ENCODE measurements at regions not wholly inside any gene's neighbourhood (a gene's known extent, or its start where the extent isn't known, plus 50 kb on each side); places are given as distances from the start of the nearest gene placed in this dataset.

GRCh38 chr3:153232851-153233271 lies 70.8 kb downstream of the RAP2B start:
- ATAC-seq (no peak), DNase-seq (ENCODE audit: low read depth, low spot score) (no peak)
- BruUV-seq (replicated peaks) = no TSS peak
- CTCF ChIA-PET = no interaction called here
- Histone ChIP-seq H3K4me1 (ENCODE audit: control insufficient read depth, insufficient read depth, low read length) (no peaks in the 10 kb centered on the region), H3K9me3 (ENCODE audit: control insufficient read depth, insufficient read depth, low read depth, low read length) (no peaks in the 10 kb centered on the region), H3K36me3 (ENCODE audit: control insufficient read depth, insufficient read depth, low read length) (no peaks in the 10 kb centered on the region), H3K27ac (ENCODE audit: low read length) (no peak overlapping the region), H3K27me3 (ENCODE audit: control insufficient read depth, insufficient read depth, low read length) (no peaks in the 10 kb centered on the region), H3K4me3 (ENCODE audit: low read depth in 2 of 2, low read length in 2 of 2) (no peak overlapping the region)
- in situ Hi-C loops (cut with HindIII; ENCODE audit: low pct_unique_long_range_greater_than_20kb, low sequenced_read_pairs) = no loop called here
- TF ChIP-seq CTCF (IDR thresholded peaks at IDR 0.05) (no peak), TCF7L2 (IDR thresholded peaks at IDR 0.05; ENCODE audit: low read depth, low read length) (no peak), REST (IDR thresholded peaks at IDR 0.05; ENCODE audit: insufficient read depth in 1 of 2, low read depth in 2 of 2, low read length in 1 of 2) (no peak), POLR2AphosphoS5 (IDR thresholded peaks at IDR 0.05; ENCODE audit: low read depth, low read length) (no peak), SIN3A (IDR thresholded peaks at IDR 0.05; ENCODE audit: borderline replicate concordance, insufficient read depth, low read depth, low read length) (no peak)
- POLR2A ChIA-PET = no interaction called here
- intact Hi-C loops (cut with micrococcal nuclease; ENCODE audit: unreplicated experiment) = no loop called here

GRCh38 chr3:153233986-153234385 lies 72.0 kb downstream of the RAP2B start:
- H3K4me1 ChIP-seq (ENCODE audit: control insufficient read depth, insufficient read depth, low read length) = no peaks in the 10 kb centered on the region
- no peak overlapping the region for H3K27ac ChIP-seq (ENCODE audit: low read length)
- ATAC-seq (no peak), DNase-seq (ENCODE audit: low read depth, low spot score) (no peak)
- intact Hi-C loops (cut with micrococcal nuclease; ENCODE audit: unreplicated experiment) (no loop called here), in situ Hi-C loops (cut with HindIII; ENCODE audit: low pct_unique_long_range_greater_than_20kb, low sequenced_read_pairs) (no loop called here)
- H3K27me3 ChIP-seq (ENCODE audit: control insufficient read depth, insufficient read depth, low read length) = no peaks in the 10 kb centered on the region
- TF ChIP-seq POLR2AphosphoS5 (IDR thresholded peaks at IDR 0.05; ENCODE audit: low read depth, low read length) (no peak), CTCF (IDR thresholded peaks at IDR 0.05) (no peak), TCF7L2 (IDR thresholded peaks at IDR 0.05; ENCODE audit: low read depth, low read length) (no peak), REST (IDR thresholded peaks at IDR 0.05; ENCODE audit: insufficient read depth in 1 of 2, low read depth in 2 of 2, low read length in 1 of 2) (no peak), SIN3A (IDR thresholded peaks at IDR 0.05; ENCODE audit: borderline replicate concordance, insufficient read depth, low read depth, low read length) (no peak)
- ChIA-PET POLR2A (no interaction called here), CTCF (no interaction called here)
- H3K4me3 ChIP-seq (ENCODE audit: low read depth in 2 of 2, low read length in 2 of 2) = no peak overlapping the region
- BruUV-seq (replicated peaks) = no TSS peak
- H3K36me3 ChIP-seq (ENCODE audit: control insufficient read depth, insufficient read depth, low read length) = no peaks in the 10 kb centered on the region
- H3K9me3 ChIP-seq (ENCODE audit: control insufficient read depth, insufficient read depth, low read depth, low read length) = no peaks in the 10 kb centered on the region

All from Panc1 (cell line).